HepG2 (cell line): ENCODE measurements at regions not wholly inside any gene's neighbourhood (a gene's known extent, or its start where the extent isn't known, plus 50 kb on each side); places are given as distances from the start of the nearest gene placed in this dataset.

Experiments
- CBX1 ChIP-seq: IDR thresholded peaks from one replicate; pipeline ENCODE4 v1.6.1; 2016; ENCODE audit warnings: antibody characterized with exemption, low read depth
- CERS6 ChIP-seq: sonication (generic); formaldehyde crosslinking; IDR thresholded peaks from 2 replicates; pipeline ENCODE4 v1.5.0; 2020; ENCODE audit warnings: missing genetic modification reagents
- ELK4 ChIP-seq: sonication (generic); formaldehyde crosslinking; IDR thresholded peaks from 2 replicates; pipeline ENCODE4 v1.9.0; 2021; ENCODE audit warnings: missing genetic modification reagents, borderline replicate concordance
- IRF1 ChIP-seq: sonication (generic); formaldehyde crosslinking; IDR thresholded peaks from 2 replicates; pipeline ENCODE4 v1.4.0; 2020; ENCODE audit warnings: low read depth, mild to moderate bottlenecking, missing genetic modification reagents
- USF2 ChIP-seq, 2 experiments: sonication (generic) in 1 of 2; formaldehyde crosslinking in 1 of 2; IDR thresholded peaks; 2 replicates each; pipeline versions ENCODE4 v1.5.1 to v1.6.1; 2011 to 2020; ENCODE audit warnings: borderline replicate concordance in 1 of 2, low read depth in 1 of 2, low read length in 1 of 2, mild to moderate bottlenecking in 1 of 2, missing genetic modification reagents in 1 of 2, moderate library complexity in 1 of 2
- ZBTB43 ChIP-seq: sonication (generic); formaldehyde crosslinking; conservative IDR thresholded peaks from 2 replicates; pipeline ENCODE4 v1.4.0; 2020; ENCODE audit warnings: missing genetic modification reagents
- ZNF138 ChIP-seq: sonication (generic); formaldehyde crosslinking; IDR thresholded peaks from 2 replicates; pipeline ENCODE4 v1.5.0; 2020; ENCODE audit warnings: mild to moderate bottlenecking, low read depth, missing genetic modification reagents
- ZNF263 ChIP-seq: sonication (generic); formaldehyde crosslinking; IDR thresholded peaks from 2 replicates; pipeline ENCODE4 v1.4.0; 2020; ENCODE audit warnings: missing genetic modification reagents
- ZNF616 ChIP-seq: sonication (generic); formaldehyde crosslinking; IDR thresholded peaks from 2 replicates; pipeline ENCODE4 v1.5.0; 2020; ENCODE audit warnings: low read depth, mild to moderate bottlenecking, missing genetic modification reagents

- TF ChIP-seq USF2 (IDR thresholded peaks at IDR 0.05; ENCODE audit: low read depth, low read length) = no peak
- no peak for TF ChIP-seq USF2 (CRISPR knock-in tag; IDR thresholded peaks at IDR 0.05; ENCODE audit: borderline replicate concordance)
- no peak for TF ChIP-seq CBX1
- no peak for TF ChIP-seq ZNF616 (CRISPR knock-in tag)
- TF ChIP-seq ZBTB43 = no peak
- no peak for TF ChIP-seq IRF1 (CRISPR knock-in tag)
- no peak for TF ChIP-seq CERS6 (CRISPR knock-in tag)
- TF ChIP-seq ZNF263 = no peak
- no peak for TF ChIP-seq ELK4
- no peak for TF ChIP-seq ZNF138 (CRISPR knock-in tag)
- TF ChIP-seq, all 625 proteins: peak for 0
Observed at GRCh38 chr14:84084056-84084630, 1445.8 kb upstream of the FLRT2 start (continued).
